IMR-90 (cell line): ENCODE measurements at regions not wholly inside any gene's neighbourhood (a gene's known extent, or its start where the extent isn't known, plus 50 kb on each side); places are given as distances from the start of the nearest gene placed in this dataset.

Experiments
- ATAC-seq: fragments of 200-7000 bp; cut with Tn5 transposase; 2 replicates; pipeline ENCODE4 v1.9.1; 2020; ENCODE audit warnings: low read depth, mild to moderate bottlenecking, moderate library complexity
- BruUV-seq: library from RNA; stranded (reverse); fragments of 400-500 nt; replicated peaks from 2 replicates; lab custom pipeline; 2021; lab: Mats Ljungman, UMichigan
- CTCF ChIA-PET: fragments of 300-600 bp; formaldehyde crosslinking; extraction: SDS; loops from one replicate; lab custom pipeline; 2021; ENCODE audit warnings: antibody characterized with exemption; lab: Yijun Ruan, JAX
- POLR2A ChIA-PET: fragments of 300-600 bp; sonication (Branson Sonifier 250); formaldehyde crosslinking; loops from one replicate; lab custom pipeline; 2022; ENCODE audit warnings: antibody characterized with exemption; ENCODE audit not compliant: unreplicated experiment; lab: Charles Lee
- DNase-seq: peaks from one replicate; pipeline ENCODE4 v3.0.0; 2013
- H2AFZ ChIP-seq: replicated peaks from 2 replicates; pipeline ENCODE3; 2013; ENCODE audit warnings: low read length, mild to moderate bottlenecking; ENCODE audit not compliant: poor library complexity
- H2AK5ac ChIP-seq: 2 replicates; pipeline ENCODE4 v1.6.1; 2013; ENCODE audit warnings: low read depth, low read length, inconsistent platforms
- H2AK9ac ChIP-seq: replicated peaks from 2 replicates; pipeline ENCODE3; 2013; ENCODE audit warnings: mild to moderate bottlenecking, low read depth, low read length, moderate library complexity; ENCODE audit not compliant: poor library complexity
- H2BK120ac ChIP-seq: 2 replicates; pipeline ENCODE4 v1.6.1; 2013; ENCODE audit warnings: low read depth, low read length, inconsistent platforms
- H2BK15ac ChIP-seq: 3 replicates; pipeline ENCODE4 v1.6.1; 2013; ENCODE audit warnings: low read depth, low read length, inconsistent platforms
- H2BK20ac ChIP-seq: 2 replicates; pipeline ENCODE4 v1.6.1; 2013; ENCODE audit warnings: low read depth, mild to moderate bottlenecking, inconsistent platforms, low read length, moderate library complexity
- H2BK5ac ChIP-seq: 2 replicates; pipeline ENCODE4 v1.6.1; 2013; ENCODE audit warnings: mild to moderate bottlenecking, low read depth, low read length, inconsistent platforms; ENCODE audit not compliant: poor library complexity, severe bottlenecking
- H3K14ac ChIP-seq: replicated peaks from 2 replicates; pipeline ENCODE4 v1.6.1; 2013; ENCODE audit warnings: low read depth, low read length, inconsistent platforms
- H3K18ac ChIP-seq: 2 replicates; pipeline ENCODE4 v1.6.1; 2013; ENCODE audit warnings: low read depth, low read length, control low read depth
- H3K23ac ChIP-seq: 2 replicates; pipeline ENCODE4 v1.6.1; 2013; ENCODE audit warnings: low read depth, low read length, inconsistent platforms
- H3K27ac ChIP-seq: 2 replicates; pipeline ENCODE4 v1.5.1; 2013; ENCODE audit warnings: mild to moderate bottlenecking, control low read depth, low read length; ENCODE audit not compliant: insufficient read depth
- H3K27me3 ChIP-seq: 2 replicates; pipeline ENCODE4 v1.6.1; 2013; ENCODE audit warnings: low read length; ENCODE audit not compliant: control insufficient read depth, insufficient read depth
- H3K36me3 ChIP-seq: 2 replicates; pipeline ENCODE4 v1.6.1; 2013; ENCODE audit warnings: low read length, mixed read lengths; ENCODE audit not compliant: control insufficient read depth, insufficient read depth
- H3K4ac ChIP-seq: 2 replicates; pipeline ENCODE4 v1.6.1; 2013; ENCODE audit warnings: low read depth, low read length, inconsistent platforms
- H3K4me1 ChIP-seq: 2 replicates; pipeline ENCODE4 v1.6.1; 2013; ENCODE audit warnings: low read length, mixed read lengths; ENCODE audit not compliant: control insufficient read depth, insufficient read depth
- H3K4me2 ChIP-seq: 2 replicates; pipeline ENCODE4 v1.6.1; 2013; ENCODE audit warnings: low read depth, mild to moderate bottlenecking, control low read depth, low read length, moderate library complexity
- H3K4me3 ChIP-seq: 2 replicates; pipeline ENCODE4 v1.5.1; 2013; ENCODE audit warnings: low read depth, mild to moderate bottlenecking, control low read depth, low read length, moderate library complexity; ENCODE audit not compliant: insufficient read depth
- H3K56ac ChIP-seq: 2 replicates; pipeline ENCODE4 v1.6.1; 2013; ENCODE audit warnings: low read length, inconsistent platforms; ENCODE audit not compliant: insufficient read depth; ENCODE audit errors: extremely low read depth
- H3K79me1 ChIP-seq, 2 experiments: 2 replicates each; pipeline ENCODE4 v1.6.1; 2013; ENCODE audit warnings: low read length in 2 of 2, inconsistent platforms in 1 of 2, low read depth in 1 of 2
- H3K9ac ChIP-seq: 2 replicates; pipeline ENCODE4 v1.6.1; 2013; ENCODE audit warnings: low read depth, low read length, control low read depth
- H3K9me1 ChIP-seq: 2 replicates; pipeline ENCODE4 v1.6.1; 2013; ENCODE audit warnings: low read length, inconsistent platforms; ENCODE audit not compliant: insufficient read depth
- H3K9me3 ChIP-seq: 2 replicates; pipeline ENCODE4 v1.6.1; 2013; ENCODE audit warnings: low read length; ENCODE audit not compliant: control insufficient read depth, insufficient read depth
- H4K20me1 ChIP-seq: 2 replicates; pipeline ENCODE4 v1.6.1; 2013; ENCODE audit warnings: low read length, inconsistent platforms; ENCODE audit not compliant: insufficient read depth
- H4K5ac ChIP-seq: 2 replicates; pipeline ENCODE4 v1.6.1; 2013; ENCODE audit warnings: mild to moderate bottlenecking, low read depth, low read length, control low read depth
- H4K8ac ChIP-seq, 2 experiments: 2 replicates each; pipeline ENCODE4 v1.6.1; 2013; ENCODE audit warnings: low read depth in 2 of 2, low read length in 2 of 2, control low read depth in 1 of 2, inconsistent platforms in 1 of 2
- H4K91ac ChIP-seq: 2 replicates; pipeline ENCODE4 v1.6.1; 2013; ENCODE audit warnings: low read depth, low read length, inconsistent platforms; ENCODE audit not compliant: insufficient read depth
- BHLHE40 ChIP-seq: fragments of 150-350 bp; IDR thresholded peaks from 2 replicates; pipeline ENCODE4 v1.6.1; 2016; ENCODE audit warnings: mild to moderate bottlenecking, low read depth, low read length
- CEBPB ChIP-seq: IDR thresholded peaks from 2 replicates; pipeline ENCODE4 v1.6.1; 2012; ENCODE audit warnings: low read depth, low read length, improper control_type of control experiment
- CHD1 ChIP-seq: IDR thresholded peaks from 2 replicates; pipeline ENCODE4 v1.6.1; 2012; ENCODE audit warnings: low read depth, low read length, improper control_type of control experiment
- CTCF ChIP-seq: conservative IDR thresholded peaks from 2 replicates; pipeline ENCODE4 v1.5.1; 2012; ENCODE audit warnings: mild to moderate bottlenecking, low read depth, low read length, improper control_type of control experiment
- ELK1 ChIP-seq: fragments of 150-350 bp; IDR thresholded peaks from 2 replicates; pipeline ENCODE4 v1.6.1; 2016; ENCODE audit warnings: low read depth, mild to moderate bottlenecking, low read length, moderate library complexity, borderline replicate concordance
- FOS ChIP-seq: fragments of 150-350 bp; IDR thresholded peaks from 2 replicates; pipeline ENCODE4 v1.6.1; 2016; ENCODE audit warnings: low read depth, low read length
- MAFK ChIP-seq: IDR thresholded peaks from 2 replicates; pipeline ENCODE4 v1.6.1; 2012; ENCODE audit warnings: low read depth, low read length, improper control_type of control experiment
- MAZ ChIP-seq: IDR thresholded peaks from 2 replicates; pipeline ENCODE4 v1.6.1; 2012; ENCODE audit warnings: low read depth, mild to moderate bottlenecking, low read length, improper control_type of control experiment, moderate library complexity, borderline replicate concordance
- NFE2L2 ChIP-seq: fragments of 150-350 bp; IDR thresholded peaks from 2 replicates; pipeline ENCODE4 v1.6.1; 2016; ENCODE audit warnings: low read depth, mild to moderate bottlenecking, low read length
- POLR2A ChIP-seq: IDR thresholded peaks from 2 replicates; pipeline ENCODE4 v1.6.1; 2012; ENCODE audit warnings: mild to moderate bottlenecking, low read depth, low read length
- RAD21 ChIP-seq: IDR thresholded peaks from 2 replicates; pipeline ENCODE4 v1.6.1; 2012; ENCODE audit warnings: low read length, improper control_type of control experiment
- RCOR1 ChIP-seq: IDR thresholded peaks from 2 replicates; pipeline ENCODE4 v1.6.1; 2012; ENCODE audit warnings: mild to moderate bottlenecking, low read length, improper control_type of control experiment; ENCODE audit not compliant: insufficient replicate concordance
- SMC3 ChIP-seq: fragments of 150-350 bp; IDR thresholded peaks from 2 replicates; pipeline ENCODE4 v1.6.1; 2016; ENCODE audit warnings: low read depth, mild to moderate bottlenecking, antibody characterized with exemption, low read length, moderate library complexity
- USF2 ChIP-seq: fragments of 150-350 bp; IDR thresholded peaks from 2 replicates; pipeline ENCODE4 v1.6.1; 2017; ENCODE audit warnings: mild to moderate bottlenecking, antibody characterized with exemption, low read length, low read depth
- dilution Hi-C: fragments of 300-500 bp; cut with HindIII; formaldehyde crosslinking; loops from one replicate; pipeline ENCODE4 v1.14.3; 2018; ENCODE audit warnings: low sequenced_read_pairs; ENCODE audit not compliant: unreplicated experiment
- in situ Hi-C: fragments of 300-500 bp; cut with MboI; formaldehyde crosslinking; loops from 3 replicates; pipeline ENCODE4 v1.14.3; 2019; ENCODE audit warnings: low sequenced_read_pairs, inconsistent platforms, mixed read lengths
- intact Hi-C: fragments of 100-400 bp; cut with micrococcal nuclease; formaldehyde crosslinking; loops from 2 replicates; pipeline ENCODE4 v1.10.0; 2022

GRCh38 chr5:153439130-153439529 lies 51.3 kb upstream of the GRIA1 start:
- Histone ChIP-seq H4K5ac (no peak overlapping the region), H3K27me3 (peaks cover 1% of the 10 kb centered on the region; the same call in 1 of the 2 replicates), H3K9ac (no peak overlapping the region), H3K4me3 (no peak overlapping the region), H3K23ac (no peak overlapping the region), H4K91ac (no peak overlapping the region), H2BK120ac (no peak overlapping the region), H3K4me2 (no peak overlapping the region), H3K56ac (no peak overlapping the region), H2BK5ac (no peak overlapping the region), H3K4me1 (no peaks in the 10 kb centered on the region), H3K36me3 (no peaks in the 10 kb centered on the region), H2BK15ac (no peak overlapping the region), H3K14ac (no peak overlapping the region), H3K9me1 (no peaks in the 10 kb centered on the region), H3K9me3 (no peaks in the 10 kb centered on the region), H2AK5ac (no peak overlapping the region), H2BK20ac (no peak overlapping the region), H2AK9ac (no peak overlapping the region), H4K8ac (no peak overlapping the region), H3K4ac (no peak overlapping the region), H3K18ac (no peak overlapping the region), H2AFZ (no peak overlapping the region), H3K27ac (no peak overlapping the region), H4K20me1 (no peaks in the 10 kb centered on the region), H3K79me1 (no peaks in the 10 kb centered on the region)
- POLR2A ChIA-PET, result no interaction called here
- intact Hi-C loops, result no loop called here
- dilution Hi-C loops, result no loop called here
- ATAC-seq (no peak), DNase-seq (no peak)
- CTCF ChIA-PET, result interaction anchor here (0.6 kb wide), 1 partner anchor 10 kb away, joined by 3 read pairs; no protein-coding TSS in a partner anchor
- BruUV-seq, result no TSS peak
- no peak for TF ChIP-seq MAZ
- TF ChIP-seq RCOR1, result no peak
- no peak for TF ChIP-seq POLR2A
- no peak for TF ChIP-seq FOS
- no peak for TF ChIP-seq CTCF
- TF ChIP-seq USF2, result no peak
- no peak for TF ChIP-seq SMC3
- TF ChIP-seq NFE2L2, result no peak
- TF ChIP-seq CHD1, result no peak
- TF ChIP-seq MAFK, result no peak
- TF ChIP-seq ELK1, result no peak
- no peak for TF ChIP-seq RAD21
- no peak for TF ChIP-seq CEBPB
- TF ChIP-seq BHLHE40, result no peak
- in situ Hi-C loops, result no loop called here
